ENCODE measurements at regions not wholly inside any gene's neighbourhood (a gene's known extent, or its start where the extent isn't known, plus 50 kb on each side); places are given as distances from the start of the nearest gene placed in this dataset.

GRCh38 chr6:54481091-54481490 is 172.8 kb downstream of the TINAG start:
- Histone ChIP-seq H3K36me3 (ENCODE audit: control insufficient read depth, insufficient read depth, low read length) (no peaks in the 10 kb centered on the region), H3K27me3 (replicated peaks; ENCODE audit: control insufficient read depth, insufficient read depth, low read length) (no peaks in the 10 kb centered on the region), H3K4me3 (replicated peaks; ENCODE audit: low read depth, low read length) (no peak overlapping the region)
- DNase-seq (ENCODE audit: extremely low read depth, insufficient read length) = no peak
- TF ChIP-seq, protein P1, sequence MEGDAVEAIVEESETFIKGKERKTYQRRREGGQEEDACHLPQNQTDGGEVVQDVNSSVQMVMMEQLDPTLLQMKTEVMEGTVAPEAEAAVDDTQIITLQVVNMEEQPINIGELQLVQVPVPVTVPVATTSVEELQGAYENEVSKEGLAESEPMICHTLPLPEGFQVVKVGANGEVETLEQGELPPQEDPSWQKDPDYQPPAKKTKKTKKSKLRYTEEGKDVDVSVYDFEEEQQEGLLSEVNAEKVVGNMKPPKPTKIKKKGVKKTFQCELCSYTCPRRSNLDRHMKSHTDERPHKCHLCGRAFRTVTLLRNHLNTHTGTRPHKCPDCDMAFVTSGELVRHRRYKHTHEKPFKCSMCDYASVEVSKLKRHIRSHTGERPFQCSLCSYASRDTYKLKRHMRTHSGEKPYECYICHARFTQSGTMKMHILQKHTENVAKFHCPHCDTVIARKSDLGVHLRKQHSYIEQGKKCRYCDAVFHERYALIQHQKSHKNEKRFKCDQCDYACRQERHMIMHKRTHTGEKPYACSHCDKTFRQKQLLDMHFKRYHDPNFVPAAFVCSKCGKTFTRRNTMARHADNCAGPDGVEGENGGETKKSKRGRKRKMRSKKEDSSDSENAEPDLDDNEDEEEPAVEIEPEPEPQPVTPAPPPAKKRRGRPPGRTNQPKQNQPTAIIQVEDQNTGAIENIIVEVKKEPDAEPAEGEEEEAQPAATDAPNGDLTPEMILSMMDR (IDR thresholded peaks at IDR 0.05; ENCODE audit: insufficient read depth, low read length, poor library complexity, severe bottlenecking) = no peak

DNA sequence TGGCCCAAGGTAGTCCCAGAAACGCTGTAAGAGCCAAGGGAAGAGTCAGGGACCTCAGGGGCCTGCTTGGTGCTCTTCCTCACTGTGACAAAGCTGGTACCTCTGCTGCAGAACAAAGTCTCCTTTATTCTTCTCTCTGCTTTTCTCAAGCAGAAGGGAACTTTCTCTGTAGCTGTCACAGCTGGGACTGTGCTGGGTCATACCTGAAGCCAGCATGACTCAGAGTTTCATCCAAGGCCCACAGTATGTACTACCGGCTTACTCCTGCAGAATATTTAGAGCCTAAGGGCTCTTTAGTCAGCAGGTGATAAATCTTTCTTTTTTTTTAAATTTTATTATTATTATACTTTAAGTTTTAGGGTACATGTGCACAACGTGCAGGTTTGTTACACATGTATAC is 183.2 kb downstream of the TINAG start:
- TF ChIP-seq, protein P1 (IDR thresholded peaks at IDR 0.05; ENCODE audit: insufficient read depth, low read length, poor library complexity, severe bottlenecking) = no peak
- DNase-seq (ENCODE audit: extremely low read depth, insufficient read length) = no peak
- no peaks in the 10 kb centered on the region for H3K36me3 ChIP-seq (ENCODE audit: control insufficient read depth, insufficient read depth, low read length)
- no peaks in the 10 kb centered on the region for H3K27me3 ChIP-seq (replicated peaks; ENCODE audit: control insufficient read depth, insufficient read depth, low read length)
- H3K4me3 ChIP-seq (replicated peaks; ENCODE audit: low read depth, low read length) = no peak overlapping the region

DNA sequence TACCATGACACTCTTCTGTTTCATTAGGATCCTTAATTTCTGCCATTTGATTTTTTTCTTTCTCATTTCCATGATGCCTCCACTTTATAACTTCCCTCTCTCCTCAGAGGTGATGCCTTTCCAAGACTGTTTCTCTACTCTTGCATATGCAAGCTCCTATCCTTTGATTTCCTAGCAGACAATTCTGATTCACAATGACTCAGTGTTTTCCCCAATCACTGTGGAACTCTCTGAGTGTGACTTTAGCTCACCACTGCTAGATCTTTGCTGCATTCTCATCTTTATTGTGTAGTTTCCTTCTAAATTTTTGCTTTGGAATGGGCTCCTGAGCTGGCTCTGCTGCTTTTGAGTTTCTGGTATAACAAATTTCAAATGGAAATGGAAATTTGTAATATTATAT is 184.9 kb downstream of the TINAG start:
- H3K36me3 ChIP-seq (ENCODE audit: control insufficient read depth, insufficient read depth, low read length) = no peaks in the 10 kb centered on the region
- no peak for DNase-seq (ENCODE audit: extremely low read depth, insufficient read length)
- TF ChIP-seq, protein P1 (IDR thresholded peaks at IDR 0.05; ENCODE audit: insufficient read depth, low read length, poor library complexity, severe bottlenecking) = no peak
- H3K4me3 ChIP-seq (replicated peaks; ENCODE audit: low read depth, low read length) = no peak overlapping the region
- no peaks in the 10 kb centered on the region for H3K27me3 ChIP-seq (replicated peaks; ENCODE audit: control insufficient read depth, insufficient read depth, low read length)

- no peaks in the 10 kb centered on the region for H3K27me3 ChIP-seq (replicated peaks; ENCODE audit: control insufficient read depth, insufficient read depth, low read length)
- H3K36me3 ChIP-seq (ENCODE audit: control insufficient read depth, insufficient read depth, low read length) = no peaks in the 10 kb centered on the region
- no peak for DNase-seq (ENCODE audit: extremely low read depth, insufficient read length)
- TF ChIP-seq, protein P1 (IDR thresholded peaks at IDR 0.05; ENCODE audit: insufficient read depth, low read length, poor library complexity, severe bottlenecking) = no peak
- no peak overlapping the region for H3K4me3 ChIP-seq (replicated peaks; ENCODE audit: low read depth, low read length)
Observed at GRCh38 chr6:54503144-54503543, 194.9 kb downstream of the TINAG start.

DNA sequence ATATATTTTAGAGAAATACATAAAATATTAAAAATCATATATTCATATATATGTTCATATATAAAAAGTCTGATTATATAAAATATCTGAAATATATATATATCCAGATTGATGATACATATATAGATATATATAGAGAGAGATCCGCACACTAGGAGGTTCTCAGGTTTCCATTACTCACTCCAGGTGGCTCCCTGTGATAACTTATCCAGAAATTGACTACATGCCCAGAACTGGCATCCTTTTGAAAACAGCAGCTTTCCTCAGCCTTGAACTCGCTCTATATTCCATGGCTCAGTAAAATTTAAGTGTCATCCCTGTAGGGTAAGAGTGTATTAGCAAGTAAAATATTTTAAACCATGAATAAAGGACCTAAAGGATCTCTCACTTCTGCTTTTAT is 206.8 kb downstream of the TINAG start:
- TF ChIP-seq, protein P1 (IDR thresholded peaks at IDR 0.05; ENCODE audit: insufficient read depth, low read length, poor library complexity, severe bottlenecking) = no peak
- no peaks in the 10 kb centered on the region for H3K36me3 ChIP-seq (ENCODE audit: control insufficient read depth, insufficient read depth, low read length)
- H3K27me3 ChIP-seq (replicated peaks; ENCODE audit: control insufficient read depth, insufficient read depth, low read length) = no peaks in the 10 kb centered on the region
- no peak overlapping the region for H3K4me3 ChIP-seq (replicated peaks; ENCODE audit: low read depth, low read length)
- DNase-seq (ENCODE audit: extremely low read depth, insufficient read length) = no peak

- no peak for DNase-seq (ENCODE audit: extremely low read depth, insufficient read length)
- TF ChIP-seq, protein P1 (IDR thresholded peaks at IDR 0.05; ENCODE audit: insufficient read depth, low read length, poor library complexity, severe bottlenecking) = no peak
Observed at GRCh38 chr6:54515713-54516112, 207.5 kb downstream of the TINAG start.

More at GRCh38 chr6:54515713-54516112, 207.5 kb downstream of the TINAG start:
- no peaks in the 10 kb centered on the region for H3K36me3 ChIP-seq (ENCODE audit: control insufficient read depth, insufficient read depth, low read length)
- no peak overlapping the region for H3K4me3 ChIP-seq (replicated peaks; ENCODE audit: low read depth, low read length)
- no peaks in the 10 kb centered on the region for H3K27me3 ChIP-seq (replicated peaks; ENCODE audit: control insufficient read depth, insufficient read depth, low read length)

Measured in GM06990 (cell line).